GM19372 (cell line): ENCODE measurements at regions not wholly inside any gene's neighbourhood (a gene's known extent, or its start where the extent isn't known, plus 50 kb on each side); places are given as distances from the start of the nearest gene placed in this dataset.

Experiments
- ATAC-seq: cut with Tn5 transposase; IDR thresholded peaks from one replicate; pipeline ENCODE4 v1.9.1; 2021; ENCODE audit warnings: mild to moderate bottlenecking, low read depth, moderate library complexity; ENCODE audit not compliant: unreplicated experiment

DNA sequence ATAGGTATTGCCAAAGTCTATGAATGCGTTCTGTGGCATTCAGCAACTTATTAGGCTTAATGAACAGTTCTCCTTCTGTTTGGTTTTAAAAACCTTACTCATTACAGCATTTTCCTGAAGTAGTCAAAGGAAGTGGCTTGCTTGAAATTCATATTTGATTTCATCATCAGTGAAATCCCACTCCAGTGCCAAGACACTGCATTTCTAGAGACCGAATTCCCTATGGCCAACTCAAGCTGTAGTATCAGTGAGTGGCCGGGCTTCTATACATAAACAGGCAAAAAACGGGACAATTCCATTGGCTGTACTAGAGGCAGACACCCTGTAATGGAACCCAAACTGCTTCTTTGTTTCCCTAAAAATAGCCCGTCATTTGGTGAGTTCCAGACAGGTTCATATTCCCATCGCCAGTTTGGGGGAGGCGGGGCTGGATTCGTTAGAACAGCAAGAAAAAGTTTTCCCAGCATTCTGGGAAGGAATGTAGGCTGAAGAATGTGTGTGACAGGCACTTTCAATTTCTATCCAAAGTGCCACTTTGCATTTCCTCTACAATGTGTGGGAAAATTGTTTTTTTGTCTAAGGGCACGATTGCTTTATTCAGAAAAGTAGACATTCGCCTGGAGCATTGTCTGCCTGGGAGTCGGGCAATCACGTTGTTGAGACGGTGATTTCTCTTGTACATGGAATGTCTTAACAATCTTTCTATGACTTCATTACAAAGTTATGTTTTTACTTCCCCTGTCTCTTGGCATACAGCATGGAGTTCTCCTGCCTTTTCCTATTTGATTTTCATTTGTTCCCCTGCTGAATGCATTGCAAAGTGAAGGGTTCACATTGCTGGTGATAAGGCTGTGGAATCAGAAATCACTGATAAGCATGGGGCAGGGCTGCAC is 141.8 kb upstream of the MAST4 start:
- no peak for ATAC-seq

DNA sequence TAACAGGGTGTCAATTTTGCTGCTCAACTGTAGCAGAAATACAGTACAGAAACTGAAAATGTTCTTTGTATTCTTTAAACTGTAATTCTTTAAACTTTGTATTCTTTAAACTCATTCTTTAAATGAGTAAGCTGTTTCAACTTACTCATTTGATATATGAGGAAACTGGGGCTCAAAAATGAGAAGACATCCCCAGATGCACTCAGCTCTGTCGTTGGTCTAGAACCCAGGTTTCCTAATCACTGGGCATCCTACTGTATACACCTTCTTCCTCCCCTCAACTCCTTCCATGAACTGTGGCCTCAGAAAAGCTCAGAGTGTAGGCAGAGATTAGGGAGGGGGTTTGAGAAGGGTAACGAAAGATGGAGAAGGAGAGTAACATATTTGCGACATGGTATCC is 136.5 kb upstream of the MAST4 start:
- no peak for ATAC-seq

DNA sequence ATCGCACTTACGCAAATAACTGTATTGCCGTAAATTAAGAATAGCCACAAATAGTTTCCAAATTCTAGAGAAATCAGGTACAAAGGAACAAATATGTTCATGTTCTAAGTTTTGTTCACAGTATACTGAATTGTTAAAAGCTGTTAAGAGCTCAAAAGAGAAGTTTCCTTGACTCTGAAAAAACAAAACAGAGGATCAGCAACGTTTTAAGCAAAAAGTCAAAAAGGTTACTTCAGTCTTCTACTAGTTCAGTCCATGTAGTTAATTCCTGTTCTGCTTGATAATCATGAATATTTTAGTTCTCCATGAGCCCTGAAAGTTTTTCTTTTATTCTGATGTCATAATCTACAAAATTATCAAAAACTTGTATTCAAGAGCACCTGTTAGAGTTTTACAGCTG is 128.6 kb upstream of the MAST4 start:
- ATAC-seq: no peak

DNA sequence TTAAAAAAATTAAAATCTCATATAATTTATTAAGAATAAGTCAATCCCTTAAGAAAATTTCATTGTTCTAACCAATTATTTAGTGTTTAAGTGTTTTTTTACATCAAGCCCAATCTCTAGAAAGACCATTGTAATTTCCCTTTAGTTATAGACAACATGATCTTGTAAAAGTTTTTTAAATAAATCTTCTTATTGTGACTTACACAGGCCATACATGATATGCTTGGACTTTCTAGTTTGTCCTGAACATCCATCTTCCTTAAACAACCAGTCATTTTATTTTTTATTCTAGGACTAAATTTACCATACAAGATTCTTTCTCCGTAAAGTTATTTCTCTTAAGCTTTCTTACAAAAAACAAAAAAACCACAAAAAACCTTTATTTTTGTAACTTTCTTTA is 126.5 kb upstream of the MAST4 start:
- ATAC-seq: no peak

DNA sequence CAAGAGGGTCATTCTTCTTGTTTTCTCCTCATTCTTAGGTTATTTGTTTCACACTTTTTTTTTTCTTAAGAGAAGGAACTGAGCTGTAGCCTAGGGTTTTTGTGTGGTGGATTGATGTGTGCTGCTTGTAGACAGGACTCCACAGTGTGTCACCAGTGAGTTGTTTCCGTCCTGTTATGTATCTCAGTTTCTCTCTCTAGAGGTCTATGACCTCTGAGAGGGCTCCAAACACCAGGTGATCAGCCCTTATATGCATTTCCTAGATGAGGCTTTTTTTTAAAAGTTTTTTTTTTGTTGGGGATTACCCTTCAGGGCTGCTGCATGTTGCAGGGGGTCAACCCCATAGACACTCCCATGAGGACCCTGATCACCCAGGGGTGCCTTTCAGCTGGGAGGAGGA is 124.2 kb upstream of the MAST4 start:
- no peak for ATAC-seq

DNA sequence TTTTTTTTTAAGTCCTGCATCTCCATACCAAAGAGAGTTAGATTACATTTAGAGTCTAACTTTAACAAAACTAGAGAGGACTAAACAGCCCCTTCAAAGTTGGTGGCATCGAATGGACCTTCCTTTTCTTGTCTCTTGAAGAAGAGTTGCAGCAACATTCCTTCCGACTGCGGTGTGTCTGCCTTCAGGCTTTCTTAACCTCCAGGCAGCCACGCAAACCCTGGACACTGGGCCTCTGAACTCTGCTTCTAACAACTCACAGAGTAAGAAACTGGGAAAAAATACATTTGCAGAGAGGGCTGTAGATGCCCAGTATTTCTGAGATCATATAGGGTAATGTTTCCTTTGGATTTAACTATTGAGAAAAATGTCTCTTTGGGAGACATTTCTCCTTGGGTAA is 120.5 kb upstream of the MAST4 start:
- no peak for ATAC-seq

DNA sequence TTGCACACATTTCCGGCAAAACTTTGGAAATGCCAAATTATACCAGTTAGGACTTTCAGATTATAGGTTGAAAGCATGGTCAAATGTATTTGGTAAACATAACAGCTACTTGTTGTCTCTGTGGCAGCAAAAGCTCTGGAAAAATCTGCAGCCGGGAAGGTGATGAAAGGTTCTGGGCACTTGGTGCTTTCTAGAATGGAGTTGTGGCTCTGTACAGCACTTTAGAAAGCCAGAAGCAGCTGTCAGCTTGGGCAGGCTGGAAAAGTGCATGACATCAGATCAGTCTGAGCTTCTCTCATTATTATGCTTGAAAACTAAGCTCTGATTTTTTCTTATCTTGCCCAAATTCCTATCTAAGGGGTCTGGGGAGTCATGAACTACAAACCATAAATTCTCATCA is 118.6 kb upstream of the MAST4 start:
- ATAC-seq: no peak

DNA sequence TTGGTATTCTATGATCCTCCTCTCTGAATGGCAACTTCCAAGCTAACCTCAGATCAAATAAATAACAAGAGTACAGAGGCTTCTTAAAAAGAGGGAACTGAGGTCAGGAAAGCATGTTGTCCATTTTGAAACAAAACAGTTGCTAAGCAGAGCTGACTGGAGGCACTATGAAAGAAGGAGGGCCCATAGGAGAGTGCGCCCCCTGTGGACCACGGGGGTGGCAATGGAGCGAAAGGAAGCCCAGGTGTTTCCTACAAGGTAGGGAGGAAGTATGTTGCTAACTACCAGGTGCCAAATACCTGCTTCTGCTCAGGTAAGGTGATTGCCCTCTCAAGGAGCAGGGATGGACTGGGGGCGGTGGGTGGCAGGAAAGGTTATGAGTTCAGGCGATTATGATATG is 101.8 kb upstream of the MAST4 start:
- no peak for ATAC-seq

DNA sequence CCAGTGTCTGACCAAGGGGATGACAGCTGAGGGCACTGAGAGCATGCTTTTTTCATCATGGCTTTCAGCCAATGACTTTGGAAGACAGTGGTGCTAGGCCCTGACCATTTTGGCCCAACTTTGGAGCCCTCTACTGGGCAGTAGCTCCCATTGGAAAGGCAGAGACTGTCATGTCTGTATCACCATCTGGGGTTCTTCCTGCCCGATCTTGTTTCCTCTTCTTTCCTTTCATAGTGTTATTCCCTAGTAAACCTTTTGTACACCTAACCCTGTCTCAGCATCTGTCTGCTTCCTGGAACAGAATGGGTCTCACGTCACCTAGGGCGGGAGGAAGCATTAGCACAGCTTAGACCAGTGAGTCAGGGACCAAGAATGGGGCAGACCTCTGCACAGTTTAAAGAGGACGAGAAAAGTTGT is 97.4 kb upstream of the MAST4 start:
- ATAC-seq: no peak

DNA sequence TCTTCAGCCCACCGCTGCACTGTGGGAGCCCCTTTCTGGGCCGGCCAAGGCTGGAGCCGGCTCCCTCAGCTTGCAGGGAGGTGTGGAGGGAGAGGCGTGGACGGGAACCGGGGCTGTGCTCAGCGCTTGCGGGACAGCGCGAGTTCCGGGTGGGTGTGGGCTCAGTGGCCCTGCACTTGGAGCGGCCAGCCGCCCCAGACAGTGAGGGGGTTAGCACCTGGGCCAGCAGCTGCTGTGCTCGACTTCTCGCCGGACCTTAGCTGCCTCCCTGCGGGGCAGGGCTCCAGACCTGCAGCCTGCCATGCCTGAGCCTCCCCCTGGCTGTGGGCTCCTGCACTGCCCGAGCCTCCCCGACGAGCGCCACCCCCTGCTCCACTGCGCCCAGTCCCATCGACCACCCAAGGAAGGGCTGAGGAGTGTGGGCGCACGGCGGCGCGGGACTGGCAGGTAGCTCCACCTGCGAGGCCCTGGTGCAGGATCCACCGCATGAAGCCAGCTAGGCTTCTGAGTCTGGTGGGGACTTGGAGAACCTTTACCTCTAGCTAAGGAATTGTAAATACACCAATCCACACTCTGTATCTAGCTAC is 92.9 kb upstream of the MAST4 start:
- no peak for ATAC-seq

DNA sequence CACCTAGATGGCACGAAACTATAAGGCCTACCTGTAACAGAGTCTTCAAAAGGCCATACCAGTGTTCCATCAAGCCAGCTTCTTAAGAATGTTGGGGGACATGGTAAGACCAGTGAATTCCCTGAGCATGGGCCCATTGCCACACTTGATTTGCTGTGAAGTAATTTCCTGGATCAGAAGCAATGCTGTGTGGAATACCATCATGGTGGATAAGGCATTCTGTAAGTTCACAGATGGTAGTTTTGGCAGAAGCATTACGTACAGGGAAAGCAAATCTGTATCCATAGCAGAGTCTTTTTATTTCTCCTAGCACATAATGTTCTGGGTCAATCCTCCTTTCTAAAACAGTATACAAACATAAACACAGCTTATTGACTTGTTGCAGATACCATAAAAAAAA is 89.1 kb upstream of the MAST4 start:
- ATAC-seq: no peak

DNA sequence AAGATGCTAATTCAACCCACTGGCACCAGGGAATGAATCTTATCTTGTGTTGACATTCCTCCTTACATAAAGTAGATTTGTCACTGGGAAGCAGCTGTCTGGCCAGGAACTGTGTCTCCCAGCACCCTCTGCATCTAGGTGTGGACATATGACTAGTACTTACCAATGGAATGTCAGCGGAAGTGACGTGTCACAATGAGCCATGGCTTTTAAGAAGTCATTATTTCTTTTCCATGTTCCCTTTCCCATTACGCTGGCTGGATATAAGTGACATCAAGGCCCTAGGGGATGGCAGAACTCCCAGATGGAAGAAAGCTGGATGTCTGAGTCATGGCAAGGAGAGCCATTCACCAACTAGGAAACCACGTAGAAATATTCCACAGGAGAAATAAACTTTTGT is 84.7 kb upstream of the MAST4 start:
- no peak for ATAC-seq

DNA sequence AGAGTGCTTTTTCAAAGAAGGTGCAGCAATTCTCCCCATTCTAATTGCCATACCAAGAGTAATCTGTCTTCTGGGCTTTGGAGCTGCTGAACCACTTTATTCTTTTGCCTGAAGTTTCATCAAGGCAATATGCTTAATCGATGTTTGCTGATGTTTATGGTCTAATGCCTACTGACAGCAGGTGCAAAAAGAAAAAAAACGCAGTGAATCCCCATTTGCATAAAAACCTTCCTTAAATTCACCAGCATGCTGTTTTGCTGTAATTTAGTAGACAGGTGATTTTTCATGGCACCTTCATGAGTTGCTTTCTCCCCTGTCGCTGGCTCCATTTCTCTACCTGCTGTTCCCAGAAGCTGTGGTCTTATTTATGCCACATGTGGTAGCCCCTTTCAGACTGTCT is 83.1 kb upstream of the MAST4 start:
- ATAC-seq: no peak

DNA sequence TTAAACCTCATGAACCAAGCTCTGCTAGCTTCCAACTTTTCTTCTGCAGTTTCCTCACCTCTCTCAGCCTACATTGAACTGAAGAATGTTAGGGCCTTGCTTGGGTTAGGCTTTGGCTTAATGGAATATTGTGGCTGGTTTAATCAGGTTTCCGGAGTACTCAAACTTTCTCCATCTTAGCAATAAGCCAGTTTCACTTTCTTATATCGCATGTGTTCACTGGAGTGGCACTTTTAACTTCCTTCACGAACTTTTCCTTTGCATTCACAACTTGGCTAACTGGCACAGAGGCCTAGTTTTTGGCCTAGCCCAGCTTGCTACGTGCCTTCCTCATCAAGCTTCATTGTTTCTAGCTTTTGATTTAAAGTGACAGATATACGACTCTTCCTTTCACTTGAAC is 81.0 kb upstream of the MAST4 start:
- ATAC-seq: no peak

DNA sequence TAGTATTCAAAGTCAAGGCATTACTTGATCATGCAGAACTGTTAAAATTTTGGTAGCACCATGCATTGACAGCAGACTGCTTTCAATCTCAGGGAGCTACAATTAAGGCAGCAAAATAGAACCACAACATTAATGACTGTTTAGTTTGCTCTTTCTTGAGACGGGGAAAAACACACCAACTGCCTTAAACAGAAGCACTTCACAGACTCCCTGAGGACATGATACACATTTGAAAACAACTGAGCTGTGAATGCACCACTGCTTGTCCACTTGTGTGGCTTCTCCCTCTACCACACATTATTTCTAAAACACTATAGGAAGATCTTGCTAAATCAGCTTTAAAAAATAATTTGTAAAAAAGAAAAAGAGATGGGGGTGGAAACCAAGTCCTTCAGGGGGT is 79.6 kb upstream of the MAST4 start:
- ATAC-seq: no peak

DNA sequence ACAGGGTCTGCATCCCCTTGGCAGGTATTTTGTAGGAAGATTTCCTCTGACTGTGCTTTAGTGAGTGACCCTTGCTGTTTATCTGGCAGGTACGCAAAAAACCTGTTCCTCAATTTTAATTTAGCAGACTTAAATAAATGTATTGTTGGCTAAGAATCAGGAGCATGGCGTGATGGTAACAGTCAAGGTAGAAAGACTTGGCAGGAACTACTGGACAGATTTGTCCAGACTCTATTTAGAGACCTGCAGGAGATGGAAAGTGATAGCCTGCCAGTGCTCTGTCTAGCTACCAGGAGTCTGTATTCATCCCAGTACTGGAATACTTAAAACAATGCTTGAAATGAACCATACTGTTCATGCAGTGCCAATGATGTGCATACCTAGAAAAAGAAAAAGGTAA is 78.8 kb upstream of the MAST4 start:
- ATAC-seq: no peak

DNA sequence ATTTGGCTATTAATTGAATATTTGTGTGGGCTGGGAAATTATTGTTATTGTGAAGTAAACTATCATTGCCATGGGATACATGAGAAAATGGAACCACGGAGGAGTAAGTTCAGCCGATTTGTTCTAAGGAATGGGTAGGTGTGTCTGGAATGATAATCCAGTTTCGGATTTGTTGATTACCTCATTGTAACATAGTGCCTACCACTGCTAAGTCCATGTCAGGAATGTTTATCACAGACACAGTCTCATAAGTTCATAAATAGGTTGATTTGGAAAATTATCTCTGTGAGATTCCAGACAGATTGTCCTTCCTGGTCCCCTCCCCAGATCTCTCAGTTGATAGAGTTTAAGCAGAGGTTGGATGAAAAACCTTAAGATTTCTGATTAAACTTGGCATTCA is 78.1 kb upstream of the MAST4 start:
- no peak for ATAC-seq

DNA sequence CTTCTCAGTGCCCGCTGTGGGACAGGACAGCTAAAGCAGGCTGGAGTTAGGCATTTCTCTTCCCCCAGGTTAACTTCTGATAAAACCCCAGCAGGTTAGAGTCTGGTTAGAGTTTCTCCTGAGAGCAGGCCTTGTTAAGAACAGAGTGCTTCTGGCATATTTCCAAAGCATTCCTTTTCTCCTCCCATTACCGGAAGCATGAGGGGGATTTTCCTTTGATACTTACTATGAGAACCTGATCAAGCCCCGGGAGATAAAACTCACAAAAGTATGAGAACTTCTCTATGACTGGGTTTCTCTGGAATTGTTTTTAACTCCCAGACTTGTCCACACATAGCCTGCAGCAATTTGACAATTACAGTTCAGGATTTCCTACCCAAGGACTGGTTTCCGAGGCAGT is 77.4 kb upstream of the MAST4 start:
- no peak for ATAC-seq

DNA sequence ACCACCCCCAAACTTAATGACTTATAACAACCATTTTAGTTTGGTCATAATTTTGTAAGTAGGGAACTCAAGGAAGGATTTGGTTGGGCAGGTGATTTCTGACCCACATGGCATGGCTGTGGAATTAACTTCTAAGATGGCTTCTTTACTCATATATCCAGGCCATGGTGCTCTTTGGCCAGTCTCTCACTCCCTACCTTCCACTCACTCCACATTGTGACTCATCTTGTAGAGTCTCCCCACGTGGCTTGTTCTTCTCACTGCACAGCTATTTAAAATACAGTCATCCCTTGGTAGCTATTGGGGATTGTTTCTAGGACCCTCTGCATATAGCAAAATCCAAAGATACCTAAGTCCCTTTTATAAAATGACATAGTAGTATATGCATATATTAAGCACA is 76.6 kb upstream of the MAST4 start:
- no peak for ATAC-seq

DNA sequence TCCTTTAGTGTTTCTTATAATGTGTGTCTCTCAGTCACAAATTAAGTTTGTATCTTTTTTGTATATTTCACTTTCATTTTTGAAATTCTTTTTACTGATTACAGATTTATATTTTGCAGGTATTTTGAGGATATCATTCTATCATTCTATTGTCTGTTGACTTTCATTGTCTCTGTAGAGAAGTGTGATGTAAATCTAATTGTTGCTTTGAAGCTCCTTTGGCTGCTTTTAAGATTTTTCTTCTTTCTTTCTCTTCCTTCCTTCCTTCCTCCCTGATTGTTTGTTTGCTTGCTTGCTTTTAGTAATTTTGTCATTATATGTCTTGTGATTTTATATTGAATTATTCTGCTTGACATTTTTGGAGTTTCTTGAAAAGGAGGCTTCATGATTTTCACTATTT is 75.3 kb upstream of the MAST4 start:
- ATAC-seq: no peak

DNA sequence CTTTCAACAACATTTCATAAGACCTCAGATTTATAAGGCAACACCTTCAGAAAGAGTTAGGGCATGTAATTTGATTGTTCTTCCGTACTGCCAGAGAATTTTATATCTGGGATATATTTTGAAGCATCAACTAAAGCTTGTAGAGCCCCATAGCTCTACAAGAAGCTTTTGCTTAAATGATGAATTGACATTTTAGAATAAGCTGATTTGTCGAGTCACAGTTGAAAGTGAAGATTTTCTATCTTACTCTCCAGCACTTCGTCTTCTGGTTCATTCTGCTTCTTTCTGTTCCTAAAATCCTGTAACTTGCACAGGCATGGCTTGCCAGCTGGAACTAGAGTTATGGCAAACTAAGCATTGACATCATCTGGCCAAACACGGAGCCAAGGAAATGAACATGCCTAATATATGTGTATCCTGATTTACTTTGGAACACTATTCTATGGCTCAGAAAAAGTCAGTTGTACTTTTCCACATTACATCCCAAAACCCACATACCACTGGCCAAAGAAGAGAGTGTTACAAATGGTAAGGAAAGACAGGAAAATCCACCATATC is 68.6 kb upstream of the MAST4 start:
- ATAC-seq: no peak

DNA sequence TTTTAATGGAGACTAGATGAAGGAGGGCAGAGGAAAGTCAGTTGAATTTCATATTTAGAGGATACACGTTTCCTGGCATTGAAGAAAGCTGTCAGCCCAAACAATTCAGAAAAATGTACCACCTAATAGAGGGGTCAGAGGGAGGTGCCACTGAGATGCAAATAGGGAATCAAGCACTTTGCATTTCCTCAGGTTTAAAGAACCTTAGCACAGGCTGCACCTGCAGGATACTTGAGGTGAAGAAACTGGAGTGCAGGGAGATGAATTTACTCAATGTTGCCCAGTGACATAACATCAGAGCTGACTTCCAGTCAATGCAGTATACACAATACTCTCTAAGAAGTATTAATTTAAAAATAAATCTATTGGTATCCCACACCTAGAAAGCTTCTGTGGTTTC is 67.0 kb upstream of the MAST4 start:
- ATAC-seq: no peak
